SU-DHL-6 (cell line): ENCODE measurements at regions not wholly inside any gene's neighbourhood (a gene's known extent, or its start where the extent isn't known, plus 50 kb on each side); places are given as distances from the start of the nearest gene placed in this dataset.

Experiments used
- H2AFZ ChIP-seq: fragments of 200-600 bp; sonication (generic); 2 replicates; pipeline ENCODE4 v1.6.1; 2014; ENCODE audit warnings: low read depth, mild to moderate bottlenecking, moderate library complexity, mixed read lengths, antibody characterized with exemption, low read length; ENCODE audit not compliant: severe bottlenecking
- H3F3A ChIP-seq: fragments of 200-600 bp; shearing (Covaris generic); 2 replicates; pipeline ENCODE4 v1.6.0; 2016; ENCODE audit warnings: antibody characterized with exemption, mild to moderate bottlenecking; ENCODE audit not compliant: insufficient read depth
- H3K27ac ChIP-seq: fragments of 200-600 bp; sonication (generic); 2 replicates; pipeline ENCODE4 v1.5.1; 2016; ENCODE audit warnings: low read depth, mild to moderate bottlenecking, low read length, moderate library complexity, mixed read lengths
- H3K27me3 ChIP-seq: fragments of 200-600 bp; sonication (generic), shearing (Covaris generic); 2 replicates; pipeline ENCODE4 v1.6.0; 2014; ENCODE audit warnings: mild to moderate bottlenecking, low read length
- H3K36me3 ChIP-seq: fragments of 200-600 bp; sonication (generic); 2 replicates; pipeline ENCODE4 v1.6.1; 2014; ENCODE audit warnings: mild to moderate bottlenecking, low read length, mixed read lengths
- H3K4me2 ChIP-seq: fragments of 300-600, 200-600 bp; shearing (Covaris generic), sonication (generic); 2 replicates; pipeline ENCODE4 v1.6.0; 2014; ENCODE audit warnings: low read length, low read depth, mild to moderate bottlenecking; ENCODE audit not compliant: poor library complexity, severe bottlenecking
- H3K4me3 ChIP-seq: fragments of 200-600 bp; sonication (generic); 2 replicates; pipeline ENCODE4 v1.5.1; 2014; ENCODE audit warnings: antibody characterized with exemption, low read length, mild to moderate bottlenecking, mixed read lengths; ENCODE audit not compliant: insufficient read depth, poor library complexity, severe bottlenecking
- H3K79me2 ChIP-seq: fragments of 200-600 bp; sonication (generic); 2 replicates; pipeline ENCODE4 v1.6.1; 2014; ENCODE audit warnings: mild to moderate bottlenecking, low read length, moderate library complexity; ENCODE audit not compliant: insufficient read depth
- H3K9ac ChIP-seq: fragments of 200-600 bp; sonication (generic); 2 replicates; pipeline ENCODE4 v1.7.0; 2014; ENCODE audit warnings: mild to moderate bottlenecking, low read length
- H3K9me2 ChIP-seq: fragments of 200-600 bp; sonication (generic); replicated peaks from 2 replicates; pipeline ENCODE4 v1.6.1; 2014; ENCODE audit warnings: low read length; ENCODE audit not compliant: insufficient read depth
- H3K9me3 ChIP-seq: fragments of 200-600 bp; sonication (generic); 2 replicates; pipeline ENCODE4 v1.6.1; 2014; ENCODE audit warnings: low read length, mixed read lengths; ENCODE audit not compliant: insufficient read depth
- H4K20me1 ChIP-seq: fragments of 200-600 bp; sonication (generic); 2 replicates; pipeline ENCODE4 v1.6.1; 2014; ENCODE audit warnings: low read depth, mild to moderate bottlenecking, antibody characterized with exemption, low read length, moderate library complexity, mixed read lengths
- EZH2phosphoT487 ChIP-seq: fragments of 200-600 bp; sonication (generic), shearing (Covaris generic); conservative IDR thresholded peaks from 2 replicates; pipeline ENCODE4 v1.6.1; 2018; ENCODE audit warnings: mild to moderate bottlenecking, antibody characterized with exemption, low read length, moderate library complexity, mixed read lengths
- TF ChIP-seq, protein P1 (sequence below): fragments of 200-600 bp; sonication (generic); IDR thresholded peaks from one replicate; pipeline ENCODE4 v1.5.1; 2017; ENCODE audit warnings: antibody characterized with exemption, mild to moderate bottlenecking, low read length, moderate library complexity; ENCODE audit not compliant: insufficient read depth, poor library complexity, severe bottlenecking

DNA sequence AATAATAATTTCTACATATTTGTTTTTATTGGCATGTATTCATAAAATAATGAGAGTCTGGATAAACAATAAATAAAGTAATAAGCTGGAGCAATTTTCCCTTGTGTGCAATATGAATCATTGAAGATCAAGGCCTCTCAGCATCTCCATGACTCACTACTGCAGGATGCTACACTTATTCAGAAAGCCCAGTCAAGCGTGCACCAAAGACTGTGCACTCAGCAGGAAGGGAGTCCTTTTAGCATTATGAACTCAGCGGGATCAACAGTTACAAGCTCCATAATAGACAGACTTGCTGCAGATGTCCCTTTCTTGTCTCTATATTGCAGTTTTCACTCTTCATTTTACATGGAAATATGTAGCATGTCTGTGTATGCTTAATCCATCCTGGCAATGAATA, 485.3 kb downstream of the CDH9 start:
- H2AFZ ChIP-seq: no peak overlapping the region
- TF ChIP-seq EZH2phosphoT487: no peak
- TF ChIP-seq, protein P1, sequence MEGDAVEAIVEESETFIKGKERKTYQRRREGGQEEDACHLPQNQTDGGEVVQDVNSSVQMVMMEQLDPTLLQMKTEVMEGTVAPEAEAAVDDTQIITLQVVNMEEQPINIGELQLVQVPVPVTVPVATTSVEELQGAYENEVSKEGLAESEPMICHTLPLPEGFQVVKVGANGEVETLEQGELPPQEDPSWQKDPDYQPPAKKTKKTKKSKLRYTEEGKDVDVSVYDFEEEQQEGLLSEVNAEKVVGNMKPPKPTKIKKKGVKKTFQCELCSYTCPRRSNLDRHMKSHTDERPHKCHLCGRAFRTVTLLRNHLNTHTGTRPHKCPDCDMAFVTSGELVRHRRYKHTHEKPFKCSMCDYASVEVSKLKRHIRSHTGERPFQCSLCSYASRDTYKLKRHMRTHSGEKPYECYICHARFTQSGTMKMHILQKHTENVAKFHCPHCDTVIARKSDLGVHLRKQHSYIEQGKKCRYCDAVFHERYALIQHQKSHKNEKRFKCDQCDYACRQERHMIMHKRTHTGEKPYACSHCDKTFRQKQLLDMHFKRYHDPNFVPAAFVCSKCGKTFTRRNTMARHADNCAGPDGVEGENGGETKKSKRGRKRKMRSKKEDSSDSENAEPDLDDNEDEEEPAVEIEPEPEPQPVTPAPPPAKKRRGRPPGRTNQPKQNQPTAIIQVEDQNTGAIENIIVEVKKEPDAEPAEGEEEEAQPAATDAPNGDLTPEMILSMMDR: no peak

DNA sequence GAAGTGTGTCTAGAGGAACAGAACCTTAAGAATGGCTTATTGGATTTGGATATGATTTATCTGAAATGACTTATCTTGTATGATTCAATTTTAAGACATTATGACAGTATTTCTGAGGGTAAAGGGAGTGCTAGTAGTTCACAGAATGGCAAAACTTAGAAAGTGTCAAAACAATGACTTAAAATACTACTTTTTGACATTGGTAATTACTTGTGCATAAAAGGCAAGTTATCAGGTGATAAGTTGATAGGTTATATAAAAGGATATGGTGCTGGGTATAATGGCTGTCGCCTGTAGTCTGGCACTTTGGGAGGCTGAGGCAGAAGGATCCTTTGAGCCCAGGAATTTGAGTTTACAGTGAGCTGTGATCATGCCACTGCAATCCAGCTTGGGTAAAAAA, 494.4 kb downstream of the CDH9 start:
- Histone ChIP-seq H2AFZ (no peak overlapping the region), H3K4me2 (no peak overlapping the region), H4K20me1 (no peaks in the 10 kb centered on the region), H3K9me3 (no peaks in the 10 kb centered on the region), H3K4me3 (no peak overlapping the region), H3K79me2 (no peaks in the 10 kb centered on the region), H3K9ac (no peak overlapping the region), H3K36me3 (no peaks in the 10 kb centered on the region), H3K27me3 (no peaks in the 10 kb centered on the region), H3K27ac (no peak overlapping the region), H3F3A (no peaks in the 10 kb centered on the region), H3K9me2 (no peaks in the 10 kb centered on the region)
- no peak for TF ChIP-seq EZH2phosphoT487
- TF ChIP-seq, protein P1: no peak

More for the DNA sequence above, 485.3 kb downstream of the CDH9 start:
- H3K9ac ChIP-seq: no peak overlapping the region
- no peaks in the 10 kb centered on the region for H3K27me3 ChIP-seq
- no peaks in the 10 kb centered on the region for H3F3A ChIP-seq
- H3K36me3 ChIP-seq: no peaks in the 10 kb centered on the region
- no peaks in the 10 kb centered on the region for H3K9me2 ChIP-seq
- H3K27ac ChIP-seq: no peak overlapping the region
- no peaks in the 10 kb centered on the region for H3K9me3 ChIP-seq
- no peaks in the 10 kb centered on the region for H4K20me1 ChIP-seq
- H3K4me2 ChIP-seq: no peak overlapping the region
- no peak overlapping the region for H3K4me3 ChIP-seq
- H3K79me2 ChIP-seq: no peaks in the 10 kb centered on the region

DNA sequence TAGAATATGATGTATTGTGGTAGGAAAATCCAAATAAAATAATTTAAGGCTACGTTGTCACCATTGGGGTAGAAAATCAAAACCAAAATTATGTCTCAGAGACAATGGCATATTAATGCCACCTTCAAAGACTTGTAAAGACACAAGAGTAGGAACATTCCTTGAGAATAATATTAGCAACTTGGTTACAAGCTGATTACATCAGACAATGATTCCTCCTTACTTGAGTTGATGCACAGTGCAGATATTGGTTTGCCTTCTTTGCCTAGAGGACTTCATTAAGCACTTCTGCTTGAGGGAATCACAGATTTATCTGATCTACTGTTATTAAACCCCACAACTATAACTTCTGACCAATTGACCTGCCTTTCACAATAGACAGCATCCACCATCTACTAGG, 500.2 kb downstream of the CDH9 start:
- Histone ChIP-seq H3K27ac (no peak overlapping the region), H2AFZ (no peak overlapping the region), H4K20me1 (no peaks in the 10 kb centered on the region), H3K9ac (no peak overlapping the region), H3K27me3 (no peaks in the 10 kb centered on the region), H3K9me2 (no peaks in the 10 kb centered on the region), H3K4me2 (no peak overlapping the region), H3K4me3 (no peak overlapping the region), H3K79me2 (no peaks in the 10 kb centered on the region), H3K36me3 (no peaks in the 10 kb centered on the region), H3K9me3 (no peaks in the 10 kb centered on the region), H3F3A (no peaks in the 10 kb centered on the region)
- TF ChIP-seq, protein P1: no peak
- TF ChIP-seq EZH2phosphoT487: no peak
